HL-60/S4 treated with retinoic acid at 250 ng/mL for 4 days and 3 days (cell line): ENCODE measurements at regions not wholly inside any gene's neighbourhood (a gene's known extent, or its start where the extent isn't known, plus 50 kb on each side); places are given as distances from the start of the nearest gene placed in this dataset.
"Not testable (repeated sequence)": the region's sequence is repeated elsewhere in the genome, so short reads cannot be mapped to it uniquely, and the experiment has no call there.

Experiments used
- in situ Hi-C: fragments of 300-500 bp; cut with MboI; formaldehyde crosslinking; loops from 2 replicates; pipeline ENCODE4 v1.7.0; 2022; ENCODE audit warnings: low sequenced_read_pairs

DNA sequence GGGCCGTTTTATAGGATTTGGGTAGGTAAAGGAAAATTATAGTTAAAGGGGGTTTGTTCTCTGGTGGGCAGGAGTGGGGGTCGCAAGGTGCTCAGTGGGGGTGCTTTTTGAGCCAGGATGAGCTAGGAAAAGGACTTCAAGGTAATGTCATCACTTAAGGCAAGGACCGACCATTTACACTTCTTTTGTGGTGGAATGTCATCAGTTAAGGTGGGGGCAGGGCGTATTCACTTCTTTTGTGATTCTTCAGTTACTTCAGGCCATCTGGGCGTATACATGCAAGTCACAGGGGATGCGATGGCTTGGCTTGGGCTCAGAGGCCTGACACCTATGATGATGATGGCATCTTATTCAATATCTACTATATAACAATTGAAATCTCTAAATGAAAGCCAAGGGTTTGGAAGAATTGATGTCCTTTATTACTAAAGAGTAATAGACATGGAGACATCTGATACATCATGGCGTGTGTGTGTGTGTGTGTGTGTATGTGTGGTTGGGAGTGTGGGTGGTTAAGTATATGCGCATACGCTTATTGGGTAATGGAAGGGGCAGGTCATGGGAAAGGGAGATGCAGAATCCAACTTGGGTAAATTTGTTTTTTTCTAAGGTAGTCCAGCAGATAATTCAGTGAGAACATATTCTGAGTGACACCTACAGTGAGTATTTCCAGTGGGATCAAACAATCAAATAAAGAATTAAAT lies 236.9 kb upstream of the DUSP10 start:
- in situ Hi-C loops, result not testable (repeated sequence)

DNA sequence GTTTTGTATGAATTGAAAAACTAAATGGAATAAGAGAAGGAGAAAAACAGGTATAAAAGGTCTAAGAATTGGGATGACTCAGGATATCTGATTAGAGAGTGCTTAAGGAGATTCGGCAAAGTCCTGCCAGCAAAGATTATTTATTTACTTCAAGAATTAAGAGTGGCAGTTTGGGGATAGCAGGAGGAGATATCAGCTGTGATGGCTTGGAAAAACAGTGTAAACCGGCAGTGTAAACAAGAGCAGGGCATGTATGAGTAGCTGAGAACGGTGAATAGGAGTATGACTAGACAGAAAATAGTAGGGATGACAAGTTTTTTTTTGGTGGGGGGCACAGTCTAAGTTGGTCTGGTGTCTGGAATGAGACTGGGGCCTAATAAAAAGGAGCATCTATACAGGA lies 231.9 kb upstream of the DUSP10 start:
- in situ Hi-C loops, result not testable (repeated sequence)

DNA sequence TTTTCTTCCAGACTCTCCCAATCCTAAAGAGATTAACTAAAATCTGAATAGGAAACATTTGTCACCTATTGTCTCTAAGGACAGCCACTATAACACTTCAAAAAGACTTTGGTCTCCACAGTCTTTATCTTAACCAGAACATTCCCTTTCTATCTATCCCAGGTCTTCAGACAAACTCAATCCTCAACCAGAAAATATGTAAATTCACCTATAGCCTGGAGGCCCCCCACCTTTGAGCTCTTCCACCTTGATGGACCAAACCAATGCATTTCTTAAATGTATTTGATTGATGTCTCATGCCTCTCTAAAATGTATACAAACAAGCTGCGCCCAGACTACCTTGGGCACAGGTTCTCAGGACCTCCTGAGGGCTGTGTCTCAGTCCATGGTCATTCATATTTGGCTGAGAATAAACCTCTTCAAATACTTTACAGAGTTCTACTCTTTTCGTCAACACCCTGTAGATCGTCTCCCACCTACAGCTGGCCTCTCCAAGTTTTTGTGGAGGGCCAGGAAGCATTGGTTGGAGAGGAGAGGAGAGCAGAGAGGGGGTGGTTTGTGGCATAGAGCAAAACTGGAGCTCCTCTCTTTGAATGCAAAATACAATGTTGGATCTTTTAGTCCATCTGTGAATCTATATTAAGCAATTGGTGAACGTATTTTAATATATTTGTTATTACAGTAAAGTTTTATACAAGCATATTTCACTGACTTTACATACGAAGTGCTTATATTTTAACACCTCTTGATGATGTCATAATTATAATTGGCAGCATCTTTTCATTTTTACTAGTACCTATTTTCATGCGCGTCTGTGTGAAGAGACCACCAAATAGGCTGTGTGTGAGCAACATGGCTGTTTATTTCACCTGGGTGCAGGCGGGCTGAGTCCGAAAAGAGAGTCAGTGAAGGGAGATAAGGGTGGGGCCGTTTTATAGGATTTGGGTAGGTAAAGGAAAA lies 230.7 kb upstream of the DUSP10 start:
- in situ Hi-C loops, result no loop called here

DNA sequence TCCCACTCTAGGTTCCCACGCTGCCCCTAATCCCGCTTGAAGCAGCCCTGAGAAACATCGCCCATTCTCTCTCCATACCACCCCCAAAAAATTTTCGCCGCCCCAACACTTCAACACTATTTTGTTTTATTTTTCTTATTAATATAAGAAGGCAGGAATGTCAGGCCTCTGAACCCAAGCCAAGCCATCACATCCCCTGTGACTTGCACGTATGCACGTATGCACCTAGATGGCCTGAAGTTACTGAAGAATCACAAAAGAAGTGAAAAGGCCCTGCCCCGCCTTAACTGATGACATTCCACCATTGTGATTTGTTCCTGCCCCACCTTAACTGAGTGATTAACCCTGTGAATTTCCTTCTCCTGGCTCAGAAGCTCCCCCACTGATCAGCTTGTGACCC lies 229.1 kb upstream of the DUSP10 start:
- in situ Hi-C loops, result not testable (repeated sequence)

DNA sequence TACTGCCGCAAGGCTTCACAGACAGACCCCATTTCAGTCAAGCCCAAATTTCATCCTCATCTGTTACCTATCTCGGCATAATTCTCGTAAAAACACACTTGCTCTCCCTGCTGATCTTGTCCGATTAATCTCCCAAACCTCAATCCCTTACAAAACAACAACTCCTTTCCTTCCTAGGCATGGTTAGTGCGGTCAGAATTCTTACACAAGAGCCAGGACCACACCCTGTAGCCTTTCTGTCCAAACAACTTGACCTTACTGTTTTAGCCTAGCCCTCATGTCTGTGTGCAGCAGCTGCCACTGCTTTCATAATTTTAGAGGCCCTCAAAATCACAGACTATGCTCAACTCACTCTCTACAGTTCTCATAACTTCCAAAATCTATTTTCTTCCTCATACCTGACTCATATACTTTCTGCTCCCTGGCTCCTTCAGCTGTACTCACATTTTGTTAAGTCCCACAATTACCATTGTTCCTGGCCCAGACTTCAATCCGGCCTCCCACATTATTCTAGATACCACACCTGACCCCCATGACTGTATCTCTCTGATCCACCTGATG lies 227.5 kb upstream of the DUSP10 start:
- in situ Hi-C loops, result not testable (repeated sequence)

DNA sequence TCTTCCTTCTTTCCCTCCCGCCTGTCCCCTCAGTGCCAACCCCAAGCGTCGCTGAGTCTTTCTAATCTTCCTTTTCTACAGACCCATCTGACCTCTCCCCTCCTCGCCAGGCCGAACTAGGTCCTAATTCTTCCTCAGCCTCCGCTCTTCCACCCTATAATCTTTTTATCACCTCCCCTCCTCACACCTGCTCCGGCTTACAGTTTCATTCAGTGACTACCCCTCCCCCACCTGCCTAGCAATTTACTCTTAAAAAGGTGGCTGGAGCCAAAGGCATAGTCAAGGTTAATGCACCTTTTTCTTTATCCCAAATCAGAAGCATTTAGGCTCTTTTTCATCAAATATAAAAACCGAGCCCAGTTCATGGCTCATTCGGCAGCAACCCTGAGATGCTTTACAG lies 225.6 kb upstream of the DUSP10 start:
- in situ Hi-C loops, result not testable (repeated sequence)

DNA sequence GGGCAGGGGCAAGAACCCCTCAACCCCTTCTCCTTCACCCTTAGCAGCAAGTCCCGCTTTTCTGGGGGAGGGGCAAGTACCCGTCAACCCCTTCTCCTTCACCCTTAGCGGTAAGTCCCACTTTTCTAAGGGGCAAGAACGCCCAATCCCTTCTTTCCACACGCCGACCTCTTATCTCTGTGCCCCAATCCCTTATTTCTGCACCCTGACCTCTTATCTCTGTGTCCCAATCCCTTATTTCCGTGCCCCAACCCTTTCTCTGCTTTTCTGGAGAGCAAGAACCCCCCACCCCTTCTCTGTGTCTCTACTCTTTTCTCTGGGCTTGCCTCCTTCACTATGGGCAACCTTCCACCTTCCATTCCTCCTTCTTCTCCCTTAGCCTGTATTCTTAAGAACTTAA lies 225.0 kb upstream of the DUSP10 start:
- in situ Hi-C loops, result not testable (repeated sequence)

DNA sequence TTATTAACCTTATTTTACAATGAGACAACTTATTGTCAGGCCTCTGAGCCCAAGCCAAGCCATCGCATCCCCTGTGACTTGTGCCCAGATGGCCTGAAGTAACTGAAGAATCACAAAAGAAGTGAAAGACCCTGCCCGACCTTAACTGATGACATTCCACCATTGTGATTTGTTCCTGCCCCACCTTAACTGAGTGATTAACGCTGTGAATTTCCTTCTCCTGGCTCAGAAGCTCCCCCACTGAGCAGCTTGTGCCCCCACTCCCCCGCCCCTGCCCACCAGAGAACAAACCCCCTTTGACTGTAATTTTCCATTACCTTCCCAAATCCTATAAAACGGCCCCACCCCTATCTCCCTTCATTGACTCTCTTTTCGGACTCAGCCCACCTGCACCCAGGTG lies 224.0 kb upstream of the DUSP10 start:
- in situ Hi-C loops, result not testable (repeated sequence)

DNA sequence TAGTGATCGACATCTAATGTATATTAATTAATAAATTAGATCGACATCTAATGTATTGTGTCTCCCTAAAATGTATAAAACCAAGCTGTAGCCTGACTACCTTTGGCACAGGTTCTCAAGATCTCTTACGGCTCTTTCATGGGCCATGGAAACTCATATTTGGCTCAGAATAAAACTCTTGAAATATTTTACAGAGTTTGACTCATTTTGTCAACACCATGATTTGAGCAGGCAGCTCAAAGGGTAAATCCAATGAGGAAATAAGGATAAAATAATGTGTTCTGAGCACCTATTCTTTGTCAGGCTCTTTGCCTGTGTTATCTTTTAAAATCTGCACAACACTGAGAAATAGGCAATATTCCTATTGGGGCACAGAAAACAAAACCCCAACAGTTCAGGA lies 223.4 kb upstream of the DUSP10 start:
- in situ Hi-C loops, result no loop called here

DNA sequence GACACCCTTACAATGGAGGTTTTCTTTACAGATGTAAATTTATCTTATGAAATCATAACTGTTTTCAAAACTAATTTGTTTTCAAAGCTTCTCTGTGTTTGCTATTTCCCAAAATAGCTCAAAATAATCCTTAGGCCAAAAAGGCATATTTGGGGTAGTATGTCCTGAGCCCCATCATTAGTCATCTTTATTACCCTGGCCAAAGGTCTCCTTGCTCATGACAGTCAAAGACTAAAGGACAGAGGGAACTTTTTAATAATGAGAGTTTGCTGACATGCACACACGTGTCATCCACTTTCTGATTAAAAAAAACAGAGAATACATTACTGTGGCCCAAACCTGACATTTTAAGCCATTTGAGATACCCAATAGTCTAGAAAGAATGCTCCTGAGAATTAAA lies 221.9 kb upstream of the DUSP10 start:
- in situ Hi-C loops, result no loop called here

DNA sequence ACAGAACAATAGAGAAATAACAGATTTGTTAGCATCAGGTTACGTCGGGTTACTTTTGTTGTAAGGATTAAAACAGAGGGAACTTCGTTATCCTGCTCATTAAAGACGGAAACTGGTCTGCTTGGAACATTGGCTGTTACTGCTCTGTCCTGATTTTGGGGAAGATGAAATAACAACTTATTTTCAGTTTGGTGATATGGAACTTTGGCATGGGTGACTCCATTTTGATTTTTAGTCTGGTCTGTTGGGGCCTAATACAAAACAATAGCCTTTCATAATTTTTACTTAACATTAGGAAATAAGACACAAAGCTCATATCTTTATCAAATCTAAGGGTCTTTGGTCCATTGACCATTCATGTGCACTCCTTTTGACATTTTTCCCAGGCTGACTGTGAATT lies 220.5 kb upstream of the DUSP10 start:
- in situ Hi-C loops, result no loop called here

DNA sequence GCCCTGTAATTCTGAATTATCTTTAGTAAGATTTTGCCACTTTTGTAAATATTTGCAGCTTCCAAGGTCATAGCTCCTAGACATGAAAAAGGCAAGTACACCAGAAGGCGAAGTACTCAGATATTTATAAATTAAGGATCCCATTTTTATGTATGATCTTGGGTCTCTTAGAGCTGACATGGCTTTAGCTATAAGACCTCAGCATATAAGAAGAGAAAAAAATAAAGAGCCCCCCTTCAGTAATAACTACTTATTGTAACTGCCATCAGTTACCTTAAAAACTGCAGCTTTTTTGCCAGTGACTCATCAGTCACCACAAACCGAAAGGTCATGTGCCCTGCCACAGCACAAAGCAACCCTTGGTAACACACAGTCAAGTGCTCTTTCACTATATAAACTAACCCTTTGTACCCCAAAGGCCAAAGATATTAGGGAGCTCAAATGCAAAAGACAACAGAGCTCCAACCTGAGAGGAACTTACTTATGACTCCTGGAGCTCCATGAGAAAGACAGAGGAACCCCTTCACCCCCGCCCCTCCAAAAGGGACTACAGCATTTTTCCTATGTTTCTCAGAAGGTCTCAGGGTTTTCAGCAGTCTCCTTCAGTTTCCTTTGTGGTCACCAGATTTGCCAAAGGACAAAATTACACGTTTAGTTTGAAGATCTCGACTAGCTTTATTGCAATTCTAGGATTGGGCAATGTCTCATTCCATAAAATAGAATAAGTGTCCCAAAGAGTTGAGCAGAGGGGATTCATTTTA lies 219.8 kb upstream of the DUSP10 start:
- in situ Hi-C loops, result no loop called here

DNA sequence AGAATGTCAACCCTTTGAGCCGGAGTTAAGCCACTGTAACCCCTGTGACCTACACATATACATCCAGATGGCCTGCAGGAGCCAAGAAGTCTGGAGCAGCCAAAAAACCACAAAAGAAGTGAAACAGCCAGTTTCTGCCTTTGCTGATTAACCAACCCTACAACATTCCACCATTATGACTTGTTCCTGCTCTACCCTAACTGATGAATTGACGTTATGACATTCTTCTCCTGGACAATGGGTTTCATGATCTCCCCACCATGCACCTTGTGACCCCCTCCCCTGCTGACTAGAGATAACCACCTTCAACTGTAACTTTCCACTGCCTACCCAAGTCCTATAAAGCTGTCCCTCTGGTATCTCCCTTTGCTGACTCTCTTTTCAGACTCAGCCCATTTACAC lies 216.3 kb upstream of the DUSP10 start:
- in situ Hi-C loops, result not testable (repeated sequence)

DNA sequence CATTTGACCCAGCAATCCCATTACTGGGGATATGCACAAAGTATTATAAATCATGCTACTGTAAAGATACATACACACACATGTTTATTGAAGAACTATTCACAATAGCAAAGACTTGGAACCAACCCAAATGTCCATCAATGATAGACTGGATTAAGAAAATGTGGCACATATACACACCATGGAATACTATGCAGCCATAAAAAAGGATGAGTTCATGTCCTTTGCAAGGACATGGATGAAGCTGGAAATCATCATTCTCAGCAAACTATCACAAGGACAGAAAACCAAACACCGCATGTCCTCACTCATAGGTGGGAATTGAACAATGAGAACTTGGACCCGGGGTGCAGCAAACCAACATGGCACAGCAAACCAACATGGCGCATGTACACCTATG lies 215.5 kb upstream of the DUSP10 start:
- in situ Hi-C loops, result not testable (repeated sequence)

DNA sequence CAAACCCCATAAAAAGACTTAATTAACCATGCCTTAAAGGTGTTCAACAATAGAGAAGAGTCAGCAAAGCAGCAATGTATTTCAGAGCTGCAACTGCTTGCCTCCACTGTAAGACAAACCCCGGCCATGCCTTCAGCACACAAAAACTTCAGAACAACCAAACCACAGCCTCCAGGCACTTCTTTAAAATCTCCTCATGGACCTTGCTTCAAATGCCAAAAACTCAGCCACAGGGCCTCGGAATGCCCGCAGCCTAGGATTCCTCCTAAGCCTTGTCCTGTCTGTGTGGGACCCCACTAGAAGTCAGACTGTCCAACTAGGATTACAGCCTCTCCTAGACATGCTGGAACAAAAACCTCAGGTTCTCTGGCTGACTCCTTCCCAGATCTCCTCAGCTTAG lies 208.1 kb upstream of the DUSP10 start:
- in situ Hi-C loops, result no loop called here

DNA sequence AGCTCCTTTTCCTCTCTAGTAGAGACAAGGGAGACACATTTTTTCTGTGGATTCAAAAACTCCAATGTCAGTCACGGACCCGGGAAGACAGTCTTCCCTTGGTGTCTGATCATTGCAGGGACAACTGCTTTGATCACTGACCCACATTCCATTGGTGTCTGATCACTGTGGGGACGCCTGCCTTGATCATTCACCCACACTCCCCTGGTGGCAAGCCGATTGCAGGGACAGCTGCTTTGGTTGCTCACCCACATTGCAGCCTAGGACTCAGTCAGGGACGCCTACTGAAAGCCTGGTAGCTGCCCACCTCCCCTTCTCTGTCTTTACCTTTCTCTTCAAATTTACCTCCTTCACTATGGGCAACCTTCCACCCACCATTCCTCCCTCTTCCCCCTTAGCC lies 206.6 kb upstream of the DUSP10 start:
- in situ Hi-C loops, result no loop called here

DNA sequence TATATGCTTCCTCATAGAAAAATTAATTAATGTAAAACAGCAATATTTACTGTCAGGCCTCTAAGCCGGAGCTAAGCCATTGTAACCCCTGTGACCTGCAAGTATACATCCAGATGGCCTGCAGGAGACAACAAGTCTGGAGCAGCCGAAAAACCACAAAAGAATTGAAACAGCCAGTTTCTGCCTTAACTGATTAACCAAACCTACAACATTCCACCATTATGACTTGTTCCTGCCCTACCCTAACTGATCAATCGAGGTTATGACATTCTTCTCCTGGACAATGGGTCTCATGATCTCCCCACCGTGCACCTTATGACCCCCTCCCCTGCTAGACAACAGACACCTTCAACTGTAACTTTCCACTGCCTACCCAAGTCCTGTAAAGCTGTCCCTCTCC lies 205.8 kb upstream of the DUSP10 start:
- in situ Hi-C loops, result no loop called here

DNA sequence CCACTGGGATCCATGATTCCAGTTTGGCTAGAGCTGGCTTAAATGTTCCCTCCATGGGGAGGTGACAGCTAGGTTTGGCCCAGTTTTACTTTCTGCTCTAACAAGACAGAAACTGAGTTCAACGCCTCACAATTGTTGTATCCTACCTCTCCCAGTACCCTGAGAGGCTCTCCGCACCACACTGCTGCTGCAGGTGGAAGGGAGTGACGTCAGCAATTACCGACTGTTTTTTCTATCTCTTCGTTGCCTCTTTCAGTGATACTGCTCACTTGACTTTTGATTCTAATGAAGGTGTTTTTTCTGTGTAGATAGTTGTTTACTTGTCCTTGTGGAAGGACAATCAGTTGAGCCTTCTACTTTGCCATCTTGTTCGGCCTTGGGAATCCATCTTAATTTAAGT lies 204.9 kb upstream of the DUSP10 start:
- in situ Hi-C loops, result no loop called here

DNA sequence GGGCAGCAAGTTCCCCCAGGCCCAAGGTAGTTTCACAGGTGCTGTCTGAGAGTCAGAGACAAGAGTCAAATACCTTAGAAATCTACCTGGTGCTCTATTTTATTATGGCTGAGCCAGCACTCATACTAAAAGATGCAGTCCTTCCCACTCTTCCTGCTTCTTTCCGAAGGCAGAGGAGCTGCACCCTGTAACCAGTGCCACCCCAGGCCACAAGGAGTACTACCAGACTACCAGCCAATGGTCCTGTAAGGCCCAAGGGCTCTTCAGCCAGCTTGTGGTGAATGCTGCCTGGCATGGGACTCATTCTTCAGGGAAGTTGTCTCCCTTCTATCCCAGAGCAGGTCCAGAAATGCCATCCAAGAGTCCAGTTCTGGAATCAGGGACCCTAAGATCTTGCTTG lies 203.8 kb upstream of the DUSP10 start:
- in situ Hi-C loops, result no loop called here

DNA sequence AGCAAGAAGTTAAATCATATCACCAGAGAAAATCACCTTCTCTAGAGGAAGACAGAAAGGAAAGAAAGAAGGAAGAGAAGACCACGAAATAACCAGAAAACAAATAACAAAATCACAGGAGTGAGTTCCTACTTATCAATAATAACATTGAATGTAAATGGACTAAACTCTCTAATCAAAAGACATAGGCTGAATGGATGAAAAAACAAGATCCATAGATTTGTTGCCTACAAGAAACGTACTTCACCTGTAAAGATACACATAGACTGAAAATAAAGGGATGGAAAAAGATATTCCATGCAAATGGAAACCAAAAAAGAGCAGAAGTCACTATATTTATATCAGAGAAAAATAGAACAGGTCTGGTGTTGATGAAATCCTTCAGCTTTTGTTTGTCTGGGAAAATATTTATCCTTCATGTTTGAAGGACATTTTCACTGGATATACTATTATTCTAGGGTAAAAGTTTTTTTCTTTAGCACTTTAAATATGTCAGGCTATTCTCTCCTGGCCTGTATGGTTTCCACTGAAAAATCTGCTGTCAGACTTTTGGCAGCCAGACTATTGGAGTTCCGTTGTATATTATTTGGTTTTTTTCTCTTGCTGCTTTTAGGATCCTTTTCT lies 202.5 kb upstream of the DUSP10 start:
- in situ Hi-C loops, result no loop called here

DNA sequence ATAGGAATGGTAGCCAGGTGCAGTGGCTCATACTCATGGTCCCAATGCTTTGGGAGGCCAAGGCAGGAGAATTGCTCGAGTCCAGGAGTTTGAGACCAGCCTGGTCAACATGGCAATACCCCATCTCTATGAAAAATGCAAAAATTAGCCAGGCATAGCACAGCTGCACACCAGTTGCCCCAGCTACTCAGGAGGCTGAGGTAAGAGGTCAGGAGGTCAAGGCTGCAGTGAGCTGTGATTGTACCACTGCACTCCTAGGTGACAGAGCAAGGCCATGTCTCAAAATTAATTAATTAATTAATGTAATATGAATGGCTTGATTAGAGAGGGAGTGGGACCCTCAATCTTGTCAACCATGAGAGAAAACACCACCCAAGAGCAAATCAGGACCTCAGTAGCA lies 198.7 kb upstream of the DUSP10 start:
- in situ Hi-C loops, result no loop called here
